ENCODE measurements at regions not wholly inside any gene's neighbourhood (a gene's known extent, or its start where the extent isn't known, plus 50 kb on each side); places are given as distances from the start of the nearest gene placed in this dataset.

- no peak for DNase-seq (ENCODE audit: low read depth in 4 of 4, low spot score in 3 of 4)
Measured at GRCh38 chr12:67829896-67830295, 159.4 kb upstream of the IFNG-AS1 start.

GRCh38 chr12:67832155-67832554, 157.1 kb upstream of the IFNG-AS1 start:
- DNase-seq (ENCODE audit: low read depth in 4 of 4, low spot score in 3 of 4) = no peak

GRCh38 chr12:67833602-67834001, 155.6 kb upstream of the IFNG-AS1 start:
- DNase-seq (ENCODE audit: low read depth in 4 of 4, low spot score in 3 of 4) = no peak

- no peak for DNase-seq (ENCODE audit: low read depth in 4 of 4, low spot score in 3 of 4)
Measured at GRCh38 chr12:67837876-67838275, 151.4 kb upstream of the IFNG-AS1 start.

- no peak for DNase-seq (ENCODE audit: low read depth in 4 of 4, low spot score in 3 of 4)
Measured at GRCh38 chr12:67842124-67842523, 147.1 kb upstream of the IFNG-AS1 start.

GRCh38 chr12:67843257-67843656, 146.0 kb upstream of the IFNG-AS1 start:
- no peak for DNase-seq (ENCODE audit: low read depth in 4 of 4, low spot score in 3 of 4)

GRCh38 chr12:67852701-67853100, 136.5 kb upstream of the IFNG-AS1 start:
- no peak for DNase-seq (ENCODE audit: low read depth in 4 of 4, low spot score in 3 of 4)

GRCh38 chr12:67853204-67853603, 136.0 kb upstream of the IFNG-AS1 start:
- DNase-seq (ENCODE audit: low read depth in 4 of 4, low spot score in 3 of 4) = no peak

- no peak for DNase-seq (ENCODE audit: low read depth in 4 of 4, low spot score in 3 of 4)
Measured at GRCh38 chr12:67854351-67854750, 134.9 kb upstream of the IFNG-AS1 start.

GRCh38 chr12:67855103-67855502, 134.1 kb upstream of the IFNG-AS1 start:
- no peak for DNase-seq (ENCODE audit: low read depth in 4 of 4, low spot score in 3 of 4)

- no peak for DNase-seq (ENCODE audit: low read depth in 4 of 4, low spot score in 3 of 4)
Measured at GRCh38 chr12:67871231-67871630, 118.0 kb upstream of the IFNG-AS1 start.

- no peak for DNase-seq (ENCODE audit: low read depth in 4 of 4, low spot score in 3 of 4)
Measured at GRCh38 chr12:67873355-67873754, 115.9 kb upstream of the IFNG-AS1 start.

GRCh38 chr12:67876305-67876915, 112.8 kb upstream of the IFNG-AS1 start:
- no peak for DNase-seq (ENCODE audit: low read depth in 4 of 4, low spot score in 3 of 4)

GRCh38 chr12:67877727-67878126, 111.5 kb upstream of the IFNG-AS1 start:
- DNase-seq (ENCODE audit: low read depth in 4 of 4, low spot score in 3 of 4) = no peak

GRCh38 chr12:67879937-67880336, 109.3 kb upstream of the IFNG-AS1 start:
- DNase-seq (ENCODE audit: low read depth in 4 of 4, low spot score in 3 of 4) = no peak

GRCh38 chr12:67881565-67881964, 107.7 kb upstream of the IFNG-AS1 start:
- DNase-seq (ENCODE audit: low read depth in 4 of 4, low spot score in 3 of 4) = no peak

- no peak for DNase-seq (ENCODE audit: low read depth in 4 of 4, low spot score in 3 of 4)
Measured at GRCh38 chr12:67884596-67884995, 104.7 kb upstream of the IFNG-AS1 start.

GRCh38 chr12:67885375-67886169, 103.7 kb upstream of the IFNG-AS1 start:
- DNase-seq (ENCODE audit: low read depth in 4 of 4, low spot score in 3 of 4) = no peak

GRCh38 chr12:67887065-67887464, 102.2 kb upstream of the IFNG-AS1 start:
- no peak for DNase-seq (ENCODE audit: low read depth in 4 of 4, low spot score in 3 of 4)

- no peak for DNase-seq (ENCODE audit: low read depth in 4 of 4, low spot score in 3 of 4)
Measured at GRCh38 chr12:67889931-67890330, 99.3 kb upstream of the IFNG-AS1 start.

GRCh38 chr12:67890726-67891258, 98.5 kb upstream of the IFNG-AS1 start:
- no peak for DNase-seq (ENCODE audit: low read depth in 4 of 4, low spot score in 3 of 4)

- DNase-seq (ENCODE audit: low read depth in 4 of 4, low spot score in 3 of 4) = no peak
Measured at GRCh38 chr12:67891596-67891995, 97.7 kb upstream of the IFNG-AS1 start.
